NT2/D1 (cell line): ENCODE measurements at regions not wholly inside any gene's neighbourhood (a gene's known extent, or its start where the extent isn't known, plus 50 kb on each side); places are given as distances from the start of the nearest gene placed in this dataset.
A peak's percentile ranks its signal among the peaks of the same experiment; 100 is the strongest.

ENCODE experiments used
- DNase-seq: peaks from one replicate; pipeline ENCODE4 v3.0.0-alpha.2; 2011; ENCODE audit warnings: low read depth, low spot score
- H3K27me3 ChIP-seq: 2 replicates; pipeline ENCODE4 v1.6.0; 2011; ENCODE audit warnings: mild to moderate bottlenecking; ENCODE audit not compliant: insufficient read length, insufficient read depth
- H3K36me3 ChIP-seq: 2 replicates; pipeline ENCODE4 v1.6.1; 2011; ENCODE audit warnings: mild to moderate bottlenecking, low read length, mixed read lengths; ENCODE audit not compliant: insufficient read depth, insufficient read length
- H3K4me1 ChIP-seq: 2 replicates; pipeline ENCODE4 v1.5.1; 2011; ENCODE audit not compliant: insufficient read depth, insufficient read length
- H3K4me3 ChIP-seq: 2 replicates; pipeline ENCODE4 v1.5.1; 2011; ENCODE audit warnings: low read depth; ENCODE audit not compliant: insufficient read length
- H3K9ac ChIP-seq: 2 replicates; pipeline ENCODE4 v1.6.0; 2011; ENCODE audit warnings: low read depth; ENCODE audit not compliant: insufficient read length
- H3K9me3 ChIP-seq: 2 replicates; pipeline ENCODE4 v1.5.1; 2011; ENCODE audit warnings: mild to moderate bottlenecking, low read length; ENCODE audit not compliant: insufficient read depth
- SUZ12 ChIP-seq: IDR thresholded peaks from 2 replicates; pipeline ENCODE4 v1.6.1; 2011; ENCODE audit not compliant: insufficient read length, insufficient read depth; ENCODE audit errors: extremely low read depth
- YY1 ChIP-seq: IDR thresholded peaks from 2 replicates; pipeline ENCODE4 v1.6.1; 2011; ENCODE audit not compliant: insufficient read length, insufficient read depth
- ZNF274 ChIP-seq: IDR thresholded peaks from 2 replicates; pipeline ENCODE4 v1.6.1; 2011; ENCODE audit warnings: mild to moderate bottlenecking, low read depth, low read length

- Histone ChIP-seq H3K4me3 (no peak overlapping the region), H3K27me3 (peaks cover 38% of the 10 kb centered on the region), H3K4me1 (peaks cover 3% of the 10 kb centered on the region), H3K36me3 (no peaks in the 10 kb centered on the region), H3K9ac (no peak overlapping the region), H3K9me3 (no peaks in the 10 kb centered on the region)
- TF ChIP-seq SUZ12 (no peak), YY1 (no peak), ZNF274 (no peak)
- no peak for DNase-seq
Observed at GRCh38 chr11:116503216-116504160, 269.3 kb downstream of the BUD13 start.

GRCh38 chr11:116502641-116503061 lies 270.1 kb downstream of the BUD13 start:
- Histone ChIP-seq H3K9ac (no peak overlapping the region), H3K4me1 (peaks cover 3% of the 10 kb centered on the region), H3K9me3 (no peaks in the 10 kb centered on the region), H3K27me3 (peaks cover 39% of the 10 kb centered on the region), H3K36me3 (no peaks in the 10 kb centered on the region), H3K4me3 (no peak overlapping the region)
- TF ChIP-seq YY1 (no peak), ZNF274 (no peak), SUZ12 (no peak)
- no peak for DNase-seq

GRCh38 chr11:116501728-116502127 lies 271.1 kb downstream of the BUD13 start:
- peaks cover 35% of the 10 kb centered on the region for H3K27me3 ChIP-seq
- no peak overlapping the region for H3K9ac ChIP-seq
- H3K4me1 ChIP-seq: peaks cover 3% of the 10 kb centered on the region
- no peaks in the 10 kb centered on the region for H3K36me3 ChIP-seq
- no peak for DNase-seq
- TF ChIP-seq SUZ12: no peak
- no peak for TF ChIP-seq YY1
- TF ChIP-seq ZNF274: no peak
- H3K4me3 ChIP-seq: no peak overlapping the region
- no peaks in the 10 kb centered on the region for H3K9me3 ChIP-seq

GRCh38 chr11:116500947-116501602 lies 271.7 kb downstream of the BUD13 start:
- peak overlapping the region; percentile 9 for H3K9ac ChIP-seq
- H3K36me3 ChIP-seq: no peaks in the 10 kb centered on the region
- no peaks in the 10 kb centered on the region for H3K9me3 ChIP-seq
- H3K27me3 ChIP-seq: peaks cover 35% of the 10 kb centered on the region
- TF ChIP-seq SUZ12 (no peak), YY1 (no peak), ZNF274 (no peak)
- H3K4me1 ChIP-seq: no peaks in the 10 kb centered on the region
- no peak overlapping the region for H3K4me3 ChIP-seq
- DNase-seq: no peak

GRCh38 chr11:116500026-116500946 lies 272.5 kb downstream of the BUD13 start:
- H3K36me3 ChIP-seq: no peaks in the 10 kb centered on the region
- peaks cover 35% of the 10 kb centered on the region for H3K27me3 ChIP-seq
- TF ChIP-seq ZNF274: no peak
- TF ChIP-seq SUZ12: no peak
- no peak for TF ChIP-seq YY1
- DNase-seq: no peak
- no peaks in the 10 kb centered on the region for H3K4me1 ChIP-seq
- no peak overlapping the region for H3K4me3 ChIP-seq
- no peak overlapping the region for H3K9ac ChIP-seq
- no peaks in the 10 kb centered on the region for H3K9me3 ChIP-seq

GRCh38 chr11:116499396-116500003 lies 273.3 kb downstream of the BUD13 start:
- no peaks in the 10 kb centered on the region for H3K9me3 ChIP-seq
- no peaks in the 10 kb centered on the region for H3K36me3 ChIP-seq
- peaks cover 35% of the 10 kb centered on the region for H3K27me3 ChIP-seq
- H3K4me3 ChIP-seq: no peak overlapping the region
- TF ChIP-seq YY1 (no peak), ZNF274 (no peak), SUZ12 (no peak)
- DNase-seq: peak; percentile 92
- no peak overlapping the region for H3K9ac ChIP-seq
- H3K4me1 ChIP-seq: no peaks in the 10 kb centered on the region
